GM12878 (cell line): ENCODE measurements at regions not wholly inside any gene's neighbourhood (a gene's known extent, or its start where the extent isn't known, plus 50 kb on each side); places are given as distances from the start of the nearest gene placed in this dataset.

ENCODE experiments used
- ATAC-seq: fragments of 200-7000 bp; cut with Tn5 transposase; 3 replicates; pipeline ENCODE4 v1.9.1; 2020; ENCODE audit warnings: mild to moderate bottlenecking, moderate library complexity
- BruUV-seq: library from RNA; stranded (reverse); fragments of 400-500 nt; replicated peaks from 2 replicates; lab custom pipeline; 2021; lab: Mats Ljungman, UMichigan
- CTCF ChIA-PET: fragments of 300-600 bp; sonication (Branson Sonifier 250); formaldehyde crosslinking; extraction: SDS; loops from one replicate; lab custom pipeline; 2021; ENCODE audit warnings: inconsistent platforms; lab: Yijun Ruan, JAX
- POLR2A ChIA-PET: fragments of 350-600 bp; formaldehyde crosslinking; extraction: SDS; loops from one replicate; lab custom pipeline; 2021; ENCODE audit warnings: inconsistent platforms; lab: Charles Lee
- RAD21 ChIA-PET: fragments of 300-600 bp; sonication (Branson Sonifier 250); formaldehyde crosslinking; loops from one replicate; lab custom pipeline; 2023; ENCODE audit warnings: antibody characterized with exemption; ENCODE audit not compliant: unreplicated experiment; lab: Charles Lee
- SMC1A ChIA-PET: fragments of 300-600 bp; sonication (Branson Sonifier 250); formaldehyde crosslinking; loops from one replicate; lab custom pipeline; 2023; ENCODE audit not compliant: unreplicated experiment, uncharacterized antibody; lab: Charles Lee
- DNase-seq: peaks from one replicate; pipeline ENCODE4 v3.0.0-alpha.2; 2011; ENCODE audit warnings: low read depth, low spot score
- FAIRE-seq: peaks from 3 replicates; lab custom pipeline; 2011; peaks lifted over from hg19 to GRCh38; lab: Jason Lieb, UNC
- H2AFZ ChIP-seq: 2 replicates; pipeline ENCODE4 v1.6.0; 2011; ENCODE audit warnings: low read depth, low read length, control low read depth; ENCODE audit not compliant: control insufficient read depth
- H3K27ac ChIP-seq: 2 replicates; pipeline ENCODE4 v1.5.1; 2011; ENCODE audit warnings: control low read depth; ENCODE audit not compliant: control insufficient read depth, insufficient read depth
- H3K27me3 ChIP-seq, 2 experiments: replicated peaks in 1 of 2; 2 replicates each; pipeline versions ENCODE4 v1.6.0 to v1.6.1; 2011; ENCODE audit warnings: low read length in 1 of 2; ENCODE audit not compliant: control insufficient read depth in 2 of 2, insufficient read depth in 2 of 2
- H3K36me3 ChIP-seq, 2 experiments: 2 replicates each; pipeline ENCODE4 v1.5.1; 2011; ENCODE audit warnings: low read length in 1 of 2; ENCODE audit not compliant: control insufficient read depth in 2 of 2, insufficient read depth in 2 of 2
- H3K4me1 ChIP-seq: 2 replicates; pipeline ENCODE4 v1.6.1; 2011; ENCODE audit warnings: mild to moderate bottlenecking, low read length, moderate library complexity, mixed read lengths; ENCODE audit not compliant: control insufficient read depth, insufficient read depth
- H3K4me2 ChIP-seq: 2 replicates; pipeline ENCODE4 v1.6.0; 2011; ENCODE audit warnings: control low read depth; ENCODE audit not compliant: control insufficient read depth, insufficient read depth
- H3K4me3 ChIP-seq: fragments of 200-600 bp; sonication (generic); 2 replicates; pipeline ENCODE4 v1.5.1; 2016
- H3K79me2 ChIP-seq: 2 replicates; pipeline ENCODE4 v1.6.0; 2011; ENCODE audit warnings: low read length; ENCODE audit not compliant: control insufficient read depth, insufficient read depth
- H3K9ac ChIP-seq: 2 replicates; pipeline ENCODE4 v1.8.0; 2011; ENCODE audit warnings: low read length, control low read depth, mixed read lengths; ENCODE audit not compliant: control insufficient read depth, insufficient read depth
- H3K9me3 ChIP-seq: replicated peaks from 3 replicates; pipeline ENCODE4 v1.5.1; 2011; ENCODE audit warnings: mild to moderate bottlenecking, low read length; ENCODE audit not compliant: control insufficient read depth, insufficient read depth
- H4K20me1 ChIP-seq: 2 replicates; pipeline ENCODE4 v1.6.0; 2011; ENCODE audit not compliant: control insufficient read depth, insufficient read depth
- BACH1 ChIP-seq: fragments of 450-650 bp; IDR thresholded peaks from 2 replicates; pipeline ENCODE4 v1.6.1; 2017; ENCODE audit warnings: mild to moderate bottlenecking, borderline replicate concordance
- BMI1 ChIP-seq: fragments of 450-650 bp; IDR thresholded peaks from 2 replicates; pipeline ENCODE4 v1.6.1; 2016; ENCODE audit warnings: mild to moderate bottlenecking, moderate library complexity, borderline replicate concordance
- EZH2 ChIP-seq: IDR thresholded peaks from 2 replicates; pipeline ENCODE4 v1.6.1; 2012; ENCODE audit warnings: low read depth, mild to moderate bottlenecking, control low read depth, inconsistent platforms, low read length, borderline replicate concordance; ENCODE audit not compliant: control insufficient read depth
- IRF4 ChIP-seq: IDR thresholded peaks from 2 replicates; pipeline ENCODE4 v1.6.1; 2011; ENCODE audit warnings: low read depth, low read length
- MTA2 ChIP-seq: fragments of 450-650 bp; IDR thresholded peaks from 2 replicates; pipeline ENCODE4 v1.6.1; 2016; ENCODE audit warnings: low read depth, mild to moderate bottlenecking, moderate library complexity
- PAX5 ChIP-seq: IDR thresholded peaks from 2 replicates; pipeline ENCODE4 v1.6.1; 2011; ENCODE audit warnings: low read depth, low read length, borderline replicate concordance
- POU2F2 ChIP-seq: IDR thresholded peaks from 3 replicates; pipeline ENCODE4 v1.6.1; 2011; ENCODE audit warnings: low read depth, mild to moderate bottlenecking, low read length, borderline replicate concordance
- SIX5 ChIP-seq: IDR thresholded peaks from 2 replicates; pipeline ENCODE4 v1.6.1; 2011; ENCODE audit warnings: mild to moderate bottlenecking, low read depth, low read length, moderate library complexity; ENCODE audit not compliant: severe bottlenecking
- WRNIP1 ChIP-seq: IDR thresholded peaks from 2 replicates; pipeline ENCODE4 v1.6.1; 2011; ENCODE audit warnings: low read depth, low read length, improper control_type of control experiment, borderline replicate concordance
- YBX1 ChIP-seq: fragments of 450-650 bp; IDR thresholded peaks from 2 replicates; pipeline ENCODE4 v1.6.1; 2016; ENCODE audit warnings: antibody characterized with exemption
- WGBS: methylation state at CpG from one replicate; pipeline ENCODE4 v1.1.6; 2016; ENCODE audit warnings: low lambda C conversion rate; ENCODE audit not compliant: insufficient replicate concordance, insufficient coverage; ENCODE audit errors: missing lambda C conversion rate; 5-methylcytosine and 5-hydroxymethylcytosine counted together
- in situ Hi-C: fragments of 300-500 bp; cut with MboI; formaldehyde crosslinking; loops from 9 replicates; pipeline ENCODE4 v1.14.3; 2018; ENCODE audit warnings: mixed read lengths
- intact Hi-C: fragments of 100-400 bp; cut with micrococcal nuclease; formaldehyde crosslinking; loops from one replicate; pipeline ENCODE4 v1.14.2; 2022; ENCODE audit not compliant: unreplicated experiment
- TF ChIP-seq, protein P1 (sequence below): IDR thresholded peaks from 2 replicates; pipeline ENCODE4 v1.6.1; 2012; ENCODE audit warnings: mild to moderate bottlenecking, low read depth, low read length
- TF ChIP-seq, protein P2 (sequence below): fragments of 450-650 bp; formaldehyde crosslinking; IDR thresholded peaks from 2 replicates; pipeline ENCODE4 v1.5.0; 2022; ENCODE audit warnings: mild to moderate bottlenecking, missing genetic modification characterization

DNA sequence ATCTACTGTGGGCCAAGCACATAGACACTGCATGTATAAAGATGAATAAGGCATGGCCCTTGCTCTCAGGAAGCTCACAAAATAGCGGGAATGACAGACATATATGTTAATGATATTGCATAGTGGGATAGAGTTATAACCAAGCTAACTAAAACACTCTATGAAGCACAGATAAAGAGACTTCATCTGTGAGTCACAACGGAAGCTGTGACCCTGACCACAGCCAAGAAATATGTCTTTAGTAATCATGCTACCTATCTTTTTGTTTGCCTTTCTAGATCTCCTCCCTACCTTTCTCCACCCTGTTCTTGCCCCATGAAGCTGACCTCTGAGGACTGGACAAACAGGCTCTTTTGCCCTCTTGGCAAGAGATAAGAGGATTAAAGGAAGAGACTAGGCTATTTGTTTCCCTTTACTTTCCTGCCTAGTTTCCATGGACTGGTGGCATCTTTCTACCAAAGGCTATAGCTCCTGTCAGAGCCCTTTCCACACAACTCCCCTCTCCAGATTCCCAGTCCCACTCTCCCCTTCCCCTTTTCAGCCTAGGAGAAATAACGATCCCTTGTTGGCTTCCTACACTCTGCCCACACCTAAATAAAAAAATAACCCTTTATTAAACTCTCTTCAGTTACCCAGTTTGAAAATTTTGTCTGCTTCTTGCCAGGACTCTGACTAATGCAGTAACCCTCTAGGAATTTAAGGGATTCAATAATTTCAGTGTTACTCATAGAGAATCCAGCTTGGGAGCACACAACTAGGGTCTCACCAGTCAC, 504.9 kb upstream of the MARCKS start:
- in situ Hi-C loops (no loop called here), intact Hi-C loops (no loop called here)
- ATAC-seq = peak; percentile 46
- H2AFZ ChIP-seq = no peak overlapping the region
- H3K4me3 ChIP-seq = no peak overlapping the region
- no peak for FAIRE-seq
- H3K9ac ChIP-seq = no peak overlapping the region
- no peaks in the 10 kb centered on the region for H3K36me3 ChIP-seq
- no peaks in the 10 kb centered on the region for H3K4me1 ChIP-seq
- RAD21 ChIA-PET = interaction anchor here (1.3 kb wide), 1 partner anchor 527 kb away, joined by 3 read pairs; no protein-coding TSS in a partner anchor
- H3K27me3 ChIP-seq = no peaks in the 10 kb centered on the region
- no peaks in the 10 kb centered on the region for H3K9me3 ChIP-seq
- H3K27ac ChIP-seq = no peak overlapping the region
- no peak for TF ChIP-seq SIX5
- TF ChIP-seq, protein P1, sequence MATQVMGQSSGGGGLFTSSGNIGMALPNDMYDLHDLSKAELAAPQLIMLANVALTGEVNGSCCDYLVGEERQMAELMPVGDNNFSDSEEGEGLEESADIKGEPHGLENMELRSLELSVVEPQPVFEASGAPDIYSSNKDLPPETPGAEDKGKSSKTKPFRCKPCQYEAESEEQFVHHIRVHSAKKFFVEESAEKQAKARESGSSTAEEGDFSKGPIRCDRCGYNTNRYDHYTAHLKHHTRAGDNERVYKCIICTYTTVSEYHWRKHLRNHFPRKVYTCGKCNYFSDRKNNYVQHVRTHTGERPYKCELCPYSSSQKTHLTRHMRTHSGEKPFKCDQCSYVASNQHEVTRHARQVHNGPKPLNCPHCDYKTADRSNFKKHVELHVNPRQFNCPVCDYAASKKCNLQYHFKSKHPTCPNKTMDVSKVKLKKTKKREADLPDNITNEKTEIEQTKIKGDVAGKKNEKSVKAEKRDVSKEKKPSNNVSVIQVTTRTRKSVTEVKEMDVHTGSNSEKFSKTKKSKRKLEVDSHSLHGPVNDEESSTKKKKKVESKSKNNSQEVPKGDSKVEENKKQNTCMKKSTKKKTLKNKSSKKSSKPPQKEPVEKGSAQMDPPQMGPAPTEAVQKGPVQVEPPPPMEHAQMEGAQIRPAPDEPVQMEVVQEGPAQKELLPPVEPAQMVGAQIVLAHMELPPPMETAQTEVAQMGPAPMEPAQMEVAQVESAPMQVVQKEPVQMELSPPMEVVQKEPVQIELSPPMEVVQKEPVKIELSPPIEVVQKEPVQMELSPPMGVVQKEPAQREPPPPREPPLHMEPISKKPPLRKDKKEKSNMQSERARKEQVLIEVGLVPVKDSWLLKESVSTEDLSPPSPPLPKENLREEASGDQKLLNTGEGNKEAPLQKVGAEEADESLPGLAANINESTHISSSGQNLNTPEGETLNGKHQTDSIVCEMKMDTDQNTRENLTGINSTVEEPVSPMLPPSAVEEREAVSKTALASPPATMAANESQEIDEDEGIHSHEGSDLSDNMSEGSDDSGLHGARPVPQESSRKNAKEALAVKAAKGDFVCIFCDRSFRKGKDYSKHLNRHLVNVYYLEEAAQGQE = no peak
- no peak for TF ChIP-seq PAX5
- TF ChIP-seq BACH1 = no peak
- TF ChIP-seq, protein P2, sequence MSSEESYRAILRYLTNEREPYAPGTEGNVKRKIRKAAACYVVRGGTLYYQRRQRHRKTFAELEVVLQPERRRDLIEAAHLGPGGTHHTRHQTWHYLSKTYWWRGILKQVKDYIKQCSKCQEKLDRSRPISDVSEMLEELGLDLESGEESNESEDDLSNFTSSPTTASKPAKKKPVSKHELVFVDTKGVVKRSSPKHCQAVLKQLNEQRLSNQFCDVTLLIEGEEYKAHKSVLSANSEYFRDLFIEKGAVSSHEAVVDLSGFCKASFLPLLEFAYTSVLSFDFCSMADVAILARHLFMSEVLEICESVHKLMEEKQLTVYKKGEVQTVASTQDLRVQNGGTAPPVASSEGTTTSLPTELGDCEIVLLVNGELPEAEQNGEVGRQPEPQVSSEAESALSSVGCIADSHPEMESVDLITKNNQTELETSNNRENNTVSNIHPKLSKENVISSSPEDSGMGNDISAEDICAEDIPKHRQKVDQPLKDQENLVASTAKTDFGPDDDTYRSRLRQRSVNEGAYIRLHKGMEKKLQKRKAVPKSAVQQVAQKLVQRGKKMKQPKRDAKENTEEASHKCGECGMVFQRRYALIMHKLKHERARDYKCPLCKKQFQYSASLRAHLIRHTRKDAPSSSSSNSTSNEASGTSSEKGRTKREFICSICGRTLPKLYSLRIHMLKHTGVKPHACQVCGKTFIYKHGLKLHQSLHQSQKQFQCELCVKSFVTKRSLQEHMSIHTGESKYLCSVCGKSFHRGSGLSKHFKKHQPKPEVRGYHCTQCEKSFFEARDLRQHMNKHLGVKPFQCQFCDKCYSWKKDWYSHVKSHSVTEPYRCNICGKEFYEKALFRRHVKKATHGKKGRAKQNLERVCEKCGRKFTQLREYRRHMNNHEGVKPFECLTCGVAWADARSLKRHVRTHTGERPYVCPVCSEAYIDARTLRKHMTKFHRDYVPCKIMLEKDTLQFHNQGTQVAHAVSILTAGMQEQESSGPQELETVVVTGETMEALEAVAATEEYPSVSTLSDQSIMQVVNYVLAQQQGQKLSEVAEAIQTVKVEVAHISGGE (CRISPR knock-in tag) = no peak
- no peak for TF ChIP-seq WRNIP1
- no peak for TF ChIP-seq POU2F2
- no peak for TF ChIP-seq BMI1
- TF ChIP-seq IRF4 = no peak
- no peak for TF ChIP-seq YBX1
- TF ChIP-seq MTA2 = no peak
- no peak for TF ChIP-seq EZH2
- DNase-seq = no peak
- no peaks in the 10 kb centered on the region for H3K79me2 ChIP-seq
- CTCF ChIA-PET = interaction anchor here (2.8 kb wide), 1 partner anchor 45 kb away, joined by 8 read pairs; no protein-coding TSS in a partner anchor
- H4K20me1 ChIP-seq = no peaks in the 10 kb centered on the region
- H3K4me2 ChIP-seq = no peak overlapping the region
- 57% methylated on average over 3 of the region's 3 CpGs for WGBS
- no TSS peak for BruUV-seq
- SMC1A ChIA-PET = interaction anchor here (1.3 kb wide), 1 partner anchor 10 kb away, joined by 4 read pairs; no protein-coding TSS in a partner anchor
- POLR2A ChIA-PET = interaction anchor here (0.8 kb wide), 1 partner anchor 15 kb away, joined by 4 read pairs; no protein-coding TSS in a partner anchor
